Epithelial cell of prostate (primary cell): ENCODE measurements at regions not wholly inside any gene's neighbourhood (a gene's known extent, or its start where the extent isn't known, plus 50 kb on each side); places are given as distances from the start of the nearest gene placed in this dataset.
"Not testable (repeated sequence)": the region's sequence is repeated elsewhere in the genome, so short reads cannot be mapped to it uniquely, and the experiment has no call there.

Experiments
- DNase-seq: peaks from one replicate; pipeline ENCODE4 v3.0.0-alpha.2; 2011; ENCODE audit warnings: low read depth, low spot score
- H3K27ac ChIP-seq: fragments of 450-650 bp; 2 replicates; pipeline ENCODE4 v1.5.1; 2017; ENCODE audit warnings: mild to moderate bottlenecking

DNA sequence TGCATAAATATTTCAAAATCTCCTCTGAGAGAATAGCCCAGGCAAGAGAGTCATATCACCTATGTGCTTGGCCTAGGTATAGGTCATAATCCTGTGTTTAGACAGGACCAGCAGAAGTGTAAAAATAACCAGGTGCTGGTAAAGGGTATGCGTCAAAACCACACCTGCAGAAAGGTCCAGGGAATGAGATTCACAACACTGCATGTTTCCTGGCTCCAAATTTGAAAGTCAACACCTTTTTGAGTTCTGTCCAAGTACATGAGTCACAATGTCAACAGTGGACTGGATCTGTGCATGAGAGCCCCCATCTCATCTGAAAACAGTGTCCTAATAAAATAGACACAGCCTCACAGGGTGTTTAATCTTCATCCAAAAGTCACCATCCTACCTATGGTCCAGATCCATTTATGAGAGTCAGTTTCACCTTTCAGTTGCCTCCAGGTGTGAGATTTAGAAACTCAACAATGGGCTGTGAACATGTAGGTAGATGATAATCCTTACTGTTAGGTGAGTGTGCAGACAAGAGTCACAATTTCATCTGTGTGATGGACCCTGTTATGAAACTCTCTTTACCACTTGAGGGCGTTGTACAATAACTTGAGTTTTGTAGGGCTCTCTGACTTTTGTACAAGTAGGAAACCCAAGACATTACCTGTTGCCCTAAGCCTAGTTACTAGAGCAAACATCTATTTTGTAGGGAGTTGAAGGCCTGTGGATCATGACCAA is 2100.7 kb downstream of the TP53TG3F start:
- DNase-seq, result no peak
- peak overlapping the region; percentile 8 for H3K27ac ChIP-seq

DNA sequence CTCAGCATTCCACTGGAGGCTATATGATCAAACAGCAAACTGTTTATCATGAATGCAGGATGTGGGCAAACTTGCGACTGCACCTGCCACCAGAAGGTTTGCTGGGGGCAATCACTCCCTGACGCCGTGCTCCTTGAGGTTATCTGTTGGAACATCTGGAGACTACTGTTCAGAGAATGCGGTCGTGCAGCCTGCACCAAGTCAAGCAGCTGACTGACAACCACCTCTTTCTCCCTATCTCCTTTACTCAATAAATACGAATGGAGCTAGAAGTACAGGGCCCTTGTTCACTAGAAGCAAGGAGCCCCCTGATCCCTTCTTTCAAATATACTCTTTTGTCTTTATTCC is 2101.2 kb downstream of the TP53TG3F start:
- no peak overlapping the region for H3K27ac ChIP-seq
- DNase-seq, result no peak

DNA sequence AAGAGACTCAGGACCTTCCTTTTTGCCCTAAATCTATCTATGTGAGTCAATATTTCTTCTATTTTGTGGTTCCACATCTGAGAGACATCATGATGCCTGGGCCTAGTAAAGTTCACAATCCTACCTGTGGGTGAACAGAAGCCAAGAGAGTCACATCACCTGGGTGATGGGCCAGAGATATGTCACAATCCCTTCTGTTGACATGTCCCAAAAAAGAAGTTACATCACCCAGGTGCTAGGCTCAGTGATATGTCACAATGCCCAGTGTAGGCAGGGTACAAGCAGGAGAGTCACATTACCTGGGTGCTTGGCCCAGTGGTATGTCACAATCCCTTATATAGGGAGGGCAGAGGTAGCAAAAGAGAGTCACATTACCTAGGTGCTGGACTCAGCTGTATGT is 2101.9 kb downstream of the TP53TG3F start:
- DNase-seq, result no peak
- H3K27ac ChIP-seq, result no peak overlapping the region

DNA sequence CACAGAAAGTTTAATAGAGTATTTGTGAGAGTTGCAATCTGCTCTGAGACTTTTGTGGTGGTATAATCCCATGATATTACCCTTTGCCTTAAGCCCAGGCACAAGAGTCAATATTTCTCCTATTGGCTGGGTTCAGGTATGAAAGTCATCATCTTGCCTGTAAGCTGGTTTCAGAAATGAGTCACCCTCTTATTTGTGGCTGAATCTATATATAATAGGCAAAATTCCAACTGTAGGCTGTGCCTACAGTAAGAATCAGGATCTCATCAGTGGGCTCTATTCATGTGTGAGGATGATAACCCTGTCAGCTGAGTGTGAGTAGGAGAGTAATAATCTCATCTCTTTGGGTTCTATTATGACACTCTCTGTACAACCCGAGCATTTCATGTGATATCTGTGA is 2103.1 kb downstream of the TP53TG3F start:
- peak overlapping the region; percentile 24 for H3K27ac ChIP-seq
- no peak for DNase-seq

DNA sequence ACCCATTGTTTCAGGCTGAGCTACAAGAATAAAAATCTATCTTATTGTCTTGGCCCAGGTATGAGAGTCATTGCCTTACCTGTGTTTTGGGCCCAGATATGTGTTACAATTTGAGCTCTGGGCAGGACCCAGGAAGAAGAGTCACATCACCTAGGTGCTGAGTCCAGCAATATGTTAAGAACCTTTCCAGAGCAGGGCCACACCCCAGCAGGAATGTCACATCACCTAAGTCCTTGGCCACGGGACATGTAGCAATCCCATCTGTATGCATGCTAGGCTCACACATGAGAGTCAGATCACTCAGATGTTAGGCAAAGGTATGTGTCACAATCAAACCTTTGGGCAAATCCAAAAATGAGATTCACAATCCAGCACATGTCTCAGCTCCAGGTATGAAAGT is 2103.5 kb downstream of the TP53TG3F start:
- DNase-seq, result no peak
- H3K27ac ChIP-seq, result peak overlapping the region; percentile 24

DNA sequence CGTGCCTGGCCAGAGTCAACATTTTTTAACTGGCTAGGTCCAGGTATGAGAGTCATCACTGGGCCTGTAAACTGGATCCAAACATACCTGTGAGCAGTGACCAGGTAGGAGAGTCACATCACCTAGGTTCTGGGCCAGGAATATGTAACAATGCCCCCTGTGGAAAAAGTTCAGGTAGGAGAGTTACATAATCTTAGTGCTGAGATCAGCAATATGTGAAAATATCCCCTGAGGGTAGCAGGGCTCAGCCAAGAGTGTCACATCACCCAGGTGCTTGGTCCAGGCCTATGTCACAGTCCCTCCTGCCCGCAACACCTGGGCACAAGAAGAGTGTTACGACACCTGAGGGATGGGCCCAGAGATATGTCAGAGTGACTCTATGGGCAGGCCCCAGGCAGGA is 2104.7 kb downstream of the TP53TG3F start:
- DNase-seq, result no peak
- H3K27ac ChIP-seq, result peak overlapping the region; percentile 44

DNA sequence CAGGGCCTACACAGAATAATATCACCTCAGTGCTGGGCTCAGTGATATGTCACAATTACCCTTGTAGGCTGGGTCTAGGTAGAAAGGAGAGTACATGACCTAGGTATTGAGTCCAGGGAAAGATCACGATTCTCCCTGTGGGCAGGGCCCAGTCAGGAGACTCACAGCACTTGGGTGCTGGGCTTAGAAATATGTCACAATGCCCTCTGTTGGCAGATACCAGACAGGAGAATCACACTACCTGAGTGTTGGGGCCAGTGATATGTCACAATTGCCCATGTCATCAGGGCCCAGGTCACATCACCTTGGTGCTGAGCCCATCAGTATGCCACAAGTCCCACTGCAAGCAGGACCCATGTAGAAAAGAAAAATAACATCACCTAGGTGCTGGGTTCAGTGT is 2105.5 kb downstream of the TP53TG3F start:
- no peak for DNase-seq
- peak overlapping the region; percentile 44 for H3K27ac ChIP-seq

DNA sequence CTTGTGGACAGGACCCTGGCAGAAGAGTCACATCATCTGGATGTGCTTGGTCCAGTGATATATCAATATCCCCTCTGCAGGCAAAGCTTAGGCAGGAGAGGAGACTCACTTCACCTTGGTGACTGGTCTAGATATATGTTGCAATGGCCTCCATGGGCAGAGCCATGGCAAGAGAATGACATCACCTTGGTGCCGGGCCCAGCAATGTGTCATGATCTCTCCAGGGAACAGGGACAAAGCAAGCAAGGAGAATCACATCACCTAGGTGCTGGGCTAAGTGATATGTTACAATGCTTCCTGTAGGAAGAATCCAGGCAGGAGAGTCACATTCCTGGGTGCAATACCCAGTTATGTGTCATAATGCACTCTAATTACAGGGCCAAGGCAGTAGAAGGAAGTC is 2106.2 kb downstream of the TP53TG3F start:
- DNase-seq, result no peak
- H3K27ac ChIP-seq, result peak overlapping the region; percentile 44

DNA sequence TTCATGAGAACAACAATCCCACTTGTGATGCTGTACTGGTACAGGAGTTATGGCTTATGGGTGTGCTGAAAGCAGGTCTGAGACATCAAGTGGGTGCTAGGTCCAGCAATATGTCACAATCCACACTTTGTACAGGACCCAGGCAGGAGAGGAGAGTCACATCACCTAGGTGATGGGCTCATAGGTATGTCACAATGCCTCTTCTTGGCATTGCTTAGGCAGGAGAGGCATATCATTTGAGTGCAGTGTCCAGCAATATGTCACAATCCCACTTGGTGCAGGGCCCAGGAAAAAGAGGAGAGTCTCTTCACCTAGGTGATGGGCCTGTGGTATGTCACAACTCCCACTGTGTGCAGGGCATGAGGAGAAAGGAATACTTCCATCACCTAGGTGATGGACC is 2110.0 kb downstream of the TP53TG3F start:
- no peak for DNase-seq
- H3K27ac ChIP-seq, result no peak overlapping the region

DNA sequence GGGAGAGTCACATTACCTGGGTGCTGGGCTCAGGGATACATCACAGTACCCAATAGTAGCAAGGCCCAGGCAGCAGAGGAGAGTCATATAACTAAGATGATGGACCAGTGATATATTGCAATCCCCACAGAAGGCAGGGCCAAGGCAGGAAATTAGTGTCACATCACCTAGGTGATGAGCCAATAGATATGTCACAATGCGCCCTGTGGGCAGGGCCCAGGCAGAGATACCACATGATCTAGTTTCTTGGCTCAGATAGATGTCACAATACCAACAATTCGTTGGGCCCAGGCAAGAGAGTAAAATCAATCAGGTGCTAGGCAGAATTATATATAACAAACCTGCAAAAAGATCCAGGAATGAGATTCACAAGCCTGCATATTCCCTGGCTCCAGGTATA is 2111.5 kb downstream of the TP53TG3F start:
- no peak overlapping the region for H3K27ac ChIP-seq
- no peak for DNase-seq

DNA sequence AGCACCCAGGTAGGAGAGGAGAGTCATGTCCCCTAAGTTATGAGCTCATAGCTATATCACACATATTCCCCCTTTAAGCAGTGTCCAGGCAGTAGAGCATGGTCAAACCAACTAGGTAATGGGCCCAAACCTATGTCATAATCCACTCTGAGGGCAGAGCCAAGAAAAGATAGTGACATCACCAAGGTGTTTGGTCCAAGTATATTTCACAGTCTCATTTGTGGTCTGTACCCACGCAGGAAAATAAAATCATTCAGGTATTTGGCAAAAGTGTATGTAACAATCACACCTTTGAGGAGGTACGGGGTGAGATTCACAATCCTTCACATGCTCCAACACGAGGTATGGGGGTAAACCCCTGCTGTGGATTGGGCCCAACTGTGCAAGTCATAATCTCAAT is 2112.8 kb downstream of the TP53TG3F start:
- no peak for DNase-seq
- H3K27ac ChIP-seq, result no peak overlapping the region

DNA sequence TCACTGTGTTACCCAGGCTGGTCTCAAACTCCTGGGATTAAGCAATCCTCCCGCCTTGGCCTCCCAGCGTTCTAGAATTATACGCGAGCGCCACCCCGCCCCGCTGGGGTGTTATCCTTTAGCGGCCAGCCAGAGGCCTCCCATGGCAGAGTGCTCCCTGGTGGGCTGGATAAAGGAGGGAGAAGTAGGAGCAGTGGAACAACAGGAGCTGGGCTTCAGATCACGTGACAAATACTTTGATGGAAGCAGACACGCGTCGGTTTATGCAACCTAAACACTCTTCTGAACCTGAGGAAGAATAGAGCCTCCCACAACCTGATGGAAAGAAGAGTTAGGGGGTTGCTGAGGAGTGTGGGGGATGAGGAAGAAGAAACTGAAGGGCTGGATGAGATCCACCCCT is 2114.0 kb downstream of the TP53TG3F start:
- DNase-seq, result no peak
- H3K27ac ChIP-seq, result no peak overlapping the region

DNA sequence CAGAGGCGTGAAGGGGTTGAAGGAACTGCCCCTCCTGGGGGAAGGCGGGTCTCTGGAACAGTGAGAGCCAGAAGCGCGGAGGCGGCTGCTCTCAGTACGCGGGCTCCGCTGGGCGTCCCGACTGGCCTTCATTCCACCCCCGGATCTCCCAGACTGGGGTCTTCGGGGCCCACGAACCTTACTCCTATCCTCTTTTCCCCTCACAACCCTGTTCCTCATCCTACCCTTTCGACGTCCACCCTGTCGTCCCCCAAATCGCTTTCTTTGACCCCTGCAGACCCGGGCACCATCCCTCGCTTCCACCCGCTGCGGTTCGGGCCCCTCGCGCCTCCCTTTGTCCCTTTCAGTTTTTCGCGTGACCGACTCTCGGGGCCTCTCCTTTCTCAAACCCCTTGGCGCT is 2114.6 kb downstream of the TP53TG3F start:
- no peak for DNase-seq
- H3K27ac ChIP-seq, result no peak overlapping the region

DNA sequence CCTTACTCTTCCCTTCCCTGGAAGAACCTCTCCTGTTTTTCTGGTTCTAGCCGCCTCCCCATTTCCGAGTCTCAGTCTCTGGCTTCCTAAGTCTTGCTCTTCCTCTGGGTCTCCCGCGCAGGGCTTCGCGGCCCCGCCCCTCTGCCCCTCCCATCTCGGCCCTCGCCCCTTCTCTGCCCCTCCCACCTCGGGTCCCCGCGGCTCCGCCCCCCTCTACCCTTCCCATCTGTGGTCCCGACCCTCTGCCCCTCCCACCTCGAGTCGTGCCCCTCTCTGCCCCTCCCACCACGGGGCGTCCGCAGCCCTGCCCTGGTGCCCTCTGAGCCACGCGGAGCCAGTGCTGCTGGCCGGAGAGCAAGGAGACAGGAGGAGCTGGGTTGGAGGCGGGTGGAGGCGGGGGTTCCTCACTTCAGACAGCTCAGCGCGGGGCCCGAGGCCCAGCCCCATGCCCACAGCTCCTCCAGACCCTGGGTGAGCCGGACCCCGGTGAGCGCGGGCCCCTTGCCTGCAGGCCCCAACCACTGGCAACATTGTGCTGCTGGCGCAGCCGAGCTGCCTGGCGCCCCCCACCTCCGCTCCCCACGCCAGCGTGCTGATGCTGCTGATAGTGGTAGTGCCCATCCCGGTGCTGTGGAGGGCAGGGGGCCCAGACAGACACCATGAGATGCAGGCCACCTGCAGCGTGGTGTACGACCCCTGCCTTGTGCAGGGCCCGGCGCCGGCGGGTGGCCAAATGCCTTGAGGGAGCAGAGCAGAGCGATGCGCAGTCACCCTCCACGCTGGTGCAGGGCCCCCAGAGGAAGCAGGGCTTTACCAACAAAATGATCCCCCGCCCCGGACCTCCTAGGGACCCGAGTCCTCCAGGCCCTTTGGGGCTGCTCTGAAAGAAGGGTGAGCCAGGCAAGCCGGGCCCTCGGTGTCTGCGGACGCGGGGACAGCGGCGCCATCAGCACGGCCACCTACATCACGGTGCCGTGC is 2115.3 kb downstream of the TP53TG3F start:
- H3K27ac ChIP-seq, result no peak overlapping the region
- DNase-seq, result no peak

DNA sequence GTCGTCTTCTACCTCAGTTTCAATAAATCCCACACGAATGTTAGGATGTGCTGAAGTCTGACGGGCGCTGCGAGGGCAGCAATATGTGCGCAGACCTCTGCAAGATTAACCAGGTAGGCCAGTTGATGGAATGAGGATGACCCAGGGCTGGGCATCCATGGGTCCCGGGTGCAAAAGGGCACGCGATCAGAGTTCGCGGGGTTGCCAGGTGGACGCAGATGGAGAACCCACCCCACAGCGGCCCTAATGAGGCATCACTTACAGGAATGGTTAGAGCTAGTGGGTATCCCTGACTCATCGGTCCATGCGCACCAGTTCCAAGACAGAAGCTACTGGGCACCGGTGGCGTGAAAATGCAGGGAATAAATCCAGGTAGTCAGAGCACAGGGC is 2116.0 kb downstream of the TP53TG3F start:
- H3K27ac ChIP-seq, result no peak overlapping the region

DNA sequence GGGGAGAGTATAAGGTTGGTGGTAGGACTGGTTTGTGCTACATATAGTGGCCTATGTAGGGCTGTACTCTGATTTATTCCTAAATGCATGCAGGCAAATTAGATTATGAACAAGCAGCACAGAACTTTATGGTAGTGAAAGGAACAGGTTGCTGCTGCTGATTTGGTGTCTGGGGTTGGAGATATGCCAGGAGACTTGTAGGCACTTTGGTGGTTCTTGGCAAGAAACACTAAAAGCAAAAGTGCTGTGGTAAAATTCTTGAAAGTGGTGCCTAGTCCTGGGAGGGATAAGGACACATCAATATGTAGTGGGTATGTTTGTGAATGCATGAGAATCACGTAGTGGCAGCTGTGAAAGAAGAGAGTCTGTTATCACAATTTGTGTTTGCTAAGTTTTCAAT is 2126.0 kb downstream of the TP53TG3F start:
- DNase-seq, result no peak
- H3K27ac ChIP-seq, result no peak overlapping the region

More for the DNA sequence above, 2116.0 kb downstream of the TP53TG3F start:
- no peak for DNase-seq

DNA sequence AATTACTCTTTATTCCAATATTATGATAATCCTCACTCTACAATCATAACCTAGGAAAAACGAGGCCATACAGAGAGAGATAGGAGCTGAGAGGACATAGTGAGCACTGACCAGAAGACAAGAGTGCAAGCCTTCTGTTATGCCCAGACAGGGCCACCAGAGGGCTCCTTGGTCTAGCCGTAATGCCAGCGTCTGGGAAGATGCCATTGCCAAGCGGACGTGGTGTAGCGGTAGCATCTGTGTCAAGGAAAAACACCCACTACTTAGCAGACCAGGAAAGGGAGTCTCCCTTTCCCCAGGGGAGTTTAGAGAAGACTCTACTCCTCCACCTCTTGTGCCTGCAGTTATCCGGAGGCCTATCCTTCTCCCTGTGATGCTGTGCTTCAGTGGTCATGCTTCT is 2131.5 kb downstream of the TP53TG3F start:
- not testable (repeated sequence) for DNase-seq

DNA sequence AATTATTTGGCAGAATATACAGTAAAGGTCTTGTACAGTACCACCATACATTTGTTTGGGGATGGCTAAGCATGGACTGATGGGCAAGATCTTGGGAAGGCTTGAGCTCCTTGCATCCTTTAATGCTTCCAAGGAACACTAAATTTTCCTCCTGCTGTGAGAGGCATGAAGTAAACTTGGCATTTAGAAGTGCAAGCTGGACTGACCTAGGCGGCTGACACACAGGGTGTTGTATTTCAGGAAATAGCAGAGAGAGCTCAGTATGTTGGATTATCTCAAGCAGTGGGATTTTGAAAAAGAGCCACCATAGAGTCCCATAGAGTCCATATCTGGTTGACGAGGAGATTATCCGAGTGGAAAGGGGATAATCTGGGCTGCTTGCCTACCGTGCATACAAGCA is 2137.1 kb downstream of the TP53TG3F start:
- peak overlapping the region; percentile 85 for H3K27ac ChIP-seq

More for the DNA sequence above, 2131.5 kb downstream of the TP53TG3F start:
- H3K27ac ChIP-seq, result not testable (repeated sequence)

DNA sequence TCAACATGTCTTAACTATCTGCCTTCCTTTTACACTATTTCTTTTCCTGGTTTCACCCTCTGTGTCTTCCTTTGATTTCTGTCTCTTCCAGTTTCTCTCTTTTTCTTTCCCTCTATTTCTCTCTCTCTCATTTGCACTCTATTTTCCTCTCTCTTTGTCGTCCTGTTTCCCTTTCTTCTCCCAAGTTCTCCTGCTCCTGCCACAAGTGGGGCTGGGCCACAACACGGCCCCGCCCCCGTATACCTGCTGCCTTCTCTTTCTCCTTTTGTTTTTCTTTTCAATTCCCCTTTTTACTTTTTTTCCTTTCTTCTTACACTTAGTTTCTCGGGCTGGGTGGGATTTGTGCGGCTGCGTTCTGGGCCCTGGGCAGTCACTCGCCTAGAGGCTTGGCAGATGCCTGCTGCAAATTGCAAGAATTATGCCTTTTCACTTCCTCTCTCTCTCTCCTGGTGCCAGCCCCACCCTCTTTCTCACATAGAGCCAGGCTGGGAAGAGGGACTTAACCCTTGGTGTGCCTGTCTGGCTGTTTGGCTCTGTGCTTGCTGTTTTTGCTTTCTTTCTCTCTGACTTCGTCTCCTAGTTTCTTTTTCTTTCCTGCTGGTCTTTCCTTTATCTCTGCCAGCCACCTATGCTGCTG is 2139.4 kb downstream of the TP53TG3F start:
- no peak for DNase-seq
- peak overlapping the region; percentile 85 for H3K27ac ChIP-seq

More for the DNA sequence above, 2137.1 kb downstream of the TP53TG3F start:
- DNase-seq, result no peak

DNA sequence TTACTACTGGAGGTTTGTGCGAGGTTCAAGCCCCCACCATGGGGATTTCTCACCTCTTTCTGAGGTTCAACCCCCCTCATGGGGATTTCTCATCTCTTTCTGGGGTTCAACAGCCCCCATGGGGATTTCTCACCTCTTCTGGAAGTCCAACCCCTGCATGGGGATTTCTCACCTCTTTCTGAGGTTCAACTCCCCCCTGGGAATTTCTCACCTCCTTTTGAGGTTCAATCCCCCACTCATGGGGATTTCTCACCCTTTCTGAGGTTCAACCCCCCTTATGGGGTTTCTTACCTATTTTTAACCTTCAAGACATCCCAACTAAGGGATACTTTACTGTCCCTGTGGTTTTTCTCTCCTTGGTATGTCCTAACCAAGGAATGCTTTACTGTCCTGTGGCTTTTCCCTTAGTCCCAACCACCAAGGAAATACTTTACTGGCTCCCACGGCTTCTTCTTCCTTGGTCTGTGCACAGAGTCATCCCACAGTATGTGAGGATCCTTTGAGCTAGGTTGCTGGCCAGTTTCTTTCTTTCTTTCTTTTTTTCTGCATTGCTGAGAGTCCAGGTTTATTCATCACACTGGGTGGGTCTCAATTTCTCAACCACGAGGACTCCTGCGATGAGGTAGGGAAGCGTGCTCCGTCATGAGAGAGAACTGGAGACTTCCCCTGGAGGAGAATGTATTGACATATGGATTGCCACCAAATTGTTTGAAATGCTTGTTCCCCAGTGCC is 2140.2 kb downstream of the TP53TG3F start:
- H3K27ac ChIP-seq, result peak overlapping the region; percentile 85
- DNase-seq, result no peak
